GM12892 (cell line): ENCODE measurements at regions not wholly inside any gene's neighbourhood (a gene's known extent, or its start where the extent isn't known, plus 50 kb on each side); places are given as distances from the start of the nearest gene placed in this dataset.
"Not testable (repeated sequence)": the region's sequence is repeated elsewhere in the genome, so short reads cannot be mapped to it uniquely, and the experiment has no call there.

ENCODE experiments used
- DNase-seq: peaks from one replicate; pipeline ENCODE4 v3.0.0; 2011; ENCODE audit not compliant: insufficient read length
- FAIRE-seq: peaks from 2 replicates; lab custom pipeline; 2011; peaks lifted over from hg19 to GRCh38; lab: Jason Lieb, UNC
- POLR2A ChIP-seq: IDR thresholded peaks from 2 replicates; pipeline ENCODE4 v1.6.1; 2011; ENCODE audit warnings: low read depth, low read length, control low read depth
- POLR2AphosphoS5 ChIP-seq: IDR thresholded peaks from 2 replicates; pipeline ENCODE4 v1.6.1; 2011; ENCODE audit warnings: low read depth, low read length, control low read depth
- TAF1 ChIP-seq: IDR thresholded peaks from 2 replicates; pipeline ENCODE4 v1.6.1; 2011; ENCODE audit warnings: low read depth, mild to moderate bottlenecking, control low read depth, low read length, borderline replicate concordance

DNA sequence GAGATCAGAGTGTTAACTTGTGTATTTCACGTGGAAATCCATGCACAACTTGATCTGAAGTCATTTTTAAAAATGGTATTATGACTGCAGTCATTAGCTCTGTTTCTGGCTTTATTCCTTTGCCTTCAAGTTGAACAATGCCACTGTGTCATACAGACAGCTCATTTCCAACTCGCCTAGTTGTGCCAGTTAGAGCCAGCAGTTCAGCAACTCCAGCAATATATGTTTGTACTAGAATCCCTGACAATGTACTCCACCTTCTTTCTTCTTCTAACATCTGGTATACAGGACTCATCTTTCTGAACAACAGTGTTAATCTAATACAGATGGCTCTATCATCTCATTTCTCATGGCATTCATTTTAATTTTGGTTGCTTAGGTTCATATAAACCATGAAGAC is 418.3 kb upstream of the POU3F2 start:
- FAIRE-seq (no peak), DNase-seq (no peak)
- no peak for TF ChIP-seq POLR2A
- no peak for TF ChIP-seq POLR2AphosphoS5
- no peak for TF ChIP-seq TAF1

DNA sequence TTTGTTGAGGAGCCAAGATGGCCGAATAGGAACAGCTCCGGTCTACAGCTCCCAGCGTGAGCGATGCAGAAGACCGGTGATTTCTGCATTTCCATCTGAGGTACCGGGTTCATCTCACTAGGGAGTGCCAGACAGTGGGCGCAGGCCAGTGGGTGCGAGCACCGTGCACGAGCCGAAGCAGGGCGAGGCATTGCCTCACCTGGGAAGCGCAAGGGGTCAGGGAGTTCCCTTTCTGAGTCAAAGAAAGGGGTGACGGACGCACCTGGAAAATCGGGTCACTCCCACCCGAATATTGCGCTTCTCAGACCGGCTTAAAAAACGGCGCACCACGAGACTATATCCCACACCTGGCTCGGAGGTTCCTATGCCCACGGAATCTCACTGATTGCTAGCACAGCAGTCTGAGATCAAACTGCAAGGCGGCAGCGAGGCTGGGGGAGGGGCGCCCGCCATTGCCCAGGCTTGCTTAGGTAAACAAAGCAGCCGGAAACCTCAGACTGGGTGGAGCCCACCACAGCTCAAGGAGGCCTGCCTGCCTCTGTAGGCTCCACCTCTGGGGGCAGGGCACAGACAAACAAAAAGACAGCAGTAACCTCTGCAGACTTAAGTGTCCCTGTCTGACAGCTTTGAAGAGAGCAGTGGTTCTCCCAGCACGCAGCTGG is 417.7 kb upstream of the POU3F2 start:
- DNase-seq, FAIRE-seq: not testable (repeated sequence)

DNA sequence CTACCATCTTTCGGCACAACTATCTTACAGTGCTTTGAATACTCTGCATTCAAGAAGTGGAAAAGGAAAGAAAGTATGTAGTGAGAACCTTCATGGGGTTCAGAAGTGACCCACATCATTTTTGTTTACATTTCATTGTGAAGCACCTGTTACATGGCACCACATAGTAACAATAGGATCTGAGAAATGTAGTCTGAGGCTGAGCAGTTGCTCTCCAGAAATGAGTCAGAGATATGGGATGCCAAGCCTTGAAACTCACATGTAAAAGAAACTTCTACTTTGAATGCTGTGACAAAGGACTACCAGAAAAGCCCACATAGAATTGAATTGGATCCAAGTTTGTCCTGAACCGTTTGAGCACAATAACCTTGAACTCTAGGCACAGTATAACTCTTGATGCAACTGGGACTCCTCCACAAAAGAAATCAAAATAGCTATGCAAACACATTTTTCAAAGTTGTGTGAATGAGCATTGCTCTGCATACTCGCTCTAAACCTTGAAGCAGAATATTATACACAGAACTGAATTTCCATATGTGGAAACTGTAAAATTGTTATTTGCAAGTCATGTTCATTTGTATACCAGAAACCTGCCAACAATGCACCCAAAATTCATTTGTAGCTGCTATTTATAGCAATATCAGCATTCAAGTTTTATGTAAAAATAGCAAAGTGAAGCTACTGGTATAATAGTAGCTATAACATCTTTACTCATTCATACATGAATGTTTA is 400.9 kb upstream of the POU3F2 start:
- no peak for DNase-seq
- FAIRE-seq = no peak
- TF ChIP-seq POLR2A (no peak), POLR2AphosphoS5 (no peak), TAF1 (no peak)

DNA sequence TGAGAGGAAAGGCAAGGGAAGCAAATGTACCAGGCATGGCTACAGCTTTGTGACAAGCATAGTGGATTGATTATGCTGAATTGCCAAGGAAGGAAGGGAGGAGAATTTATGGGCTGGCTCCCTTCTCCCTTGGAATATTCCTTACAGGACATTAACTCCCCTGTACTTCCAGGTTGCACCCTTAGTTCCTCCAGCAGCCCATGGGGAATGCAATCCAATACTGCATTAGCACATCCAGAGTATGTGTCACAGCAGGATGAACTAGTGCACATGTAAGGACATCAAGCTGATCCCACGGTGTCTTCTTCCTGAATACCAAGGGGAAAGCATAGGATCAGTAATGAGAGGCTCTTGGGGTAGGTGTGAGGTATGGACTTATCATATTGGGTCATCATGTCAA is 390.7 kb upstream of the POU3F2 start:
- TF ChIP-seq TAF1 (no peak), POLR2A (no peak), POLR2AphosphoS5 (no peak)
- no peak for FAIRE-seq
- no peak for DNase-seq

DNA sequence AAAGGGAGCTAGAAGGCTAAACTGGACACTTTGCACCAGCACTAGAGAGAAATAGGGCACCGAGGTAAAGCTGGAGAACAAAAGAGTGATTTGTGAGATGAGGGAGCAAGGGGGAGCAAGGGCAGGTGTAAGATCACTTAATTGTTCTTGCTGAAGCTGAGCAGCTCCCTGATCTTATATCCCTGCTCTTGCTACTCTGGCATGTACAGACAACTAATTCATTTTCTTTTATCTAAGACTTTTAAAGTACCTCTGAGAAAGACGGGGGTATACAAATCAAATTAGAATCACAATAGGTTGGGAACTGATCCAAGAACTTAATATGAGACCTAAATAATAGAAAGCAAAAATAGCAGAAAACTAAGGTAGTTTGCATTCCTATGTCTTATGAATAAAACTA is 381.7 kb upstream of the POU3F2 start:
- TF ChIP-seq TAF1 (no peak), POLR2A (no peak), POLR2AphosphoS5 (no peak)
- FAIRE-seq (no peak), DNase-seq (no peak)

DNA sequence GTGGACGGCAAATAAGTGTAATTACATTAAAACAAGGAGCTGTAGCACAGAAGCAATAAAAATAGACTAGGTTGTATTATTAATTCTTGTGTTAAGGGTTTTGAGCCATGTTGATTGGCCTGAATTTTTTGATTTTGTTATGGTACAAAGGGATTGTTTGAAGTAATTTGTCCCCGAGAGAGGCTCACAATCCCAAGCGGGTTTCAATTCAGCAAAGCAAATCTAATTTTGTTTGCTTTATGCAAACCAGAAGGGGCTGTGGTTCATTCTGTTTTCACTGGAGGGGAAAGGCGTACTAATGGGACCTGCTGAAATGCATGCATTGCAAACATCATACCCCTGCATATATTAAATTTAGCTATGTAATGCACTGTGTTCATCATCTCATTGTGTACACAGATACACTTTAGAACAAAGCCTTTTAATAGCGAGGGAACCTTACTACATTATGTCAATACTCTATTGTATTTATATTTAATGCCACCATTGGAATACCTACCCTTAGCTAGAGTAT is 379.5 kb upstream of the POU3F2 start:
- no peak for FAIRE-seq
- DNase-seq = no peak
- no peak for TF ChIP-seq POLR2A
- TF ChIP-seq POLR2AphosphoS5 = no peak
- TF ChIP-seq TAF1 = no peak

DNA sequence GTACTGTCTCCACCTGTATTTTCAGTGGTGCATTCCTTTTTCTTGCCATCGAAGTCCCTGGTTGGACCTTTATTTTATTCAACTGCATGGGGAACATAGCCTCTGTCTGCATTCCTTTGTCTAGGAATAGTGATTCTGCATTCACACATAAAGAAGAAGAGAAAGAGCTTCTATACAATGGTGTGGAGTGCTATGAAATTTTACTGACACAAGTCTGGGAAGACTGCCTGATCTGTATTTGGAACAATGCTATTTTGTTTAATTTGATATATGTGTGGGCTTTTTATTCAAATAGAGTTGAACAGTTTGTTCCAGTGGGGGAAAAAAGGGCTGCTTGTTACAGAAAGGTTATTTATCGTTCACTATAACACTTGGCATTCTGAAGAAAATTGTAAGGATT is 375.7 kb upstream of the POU3F2 start:
- FAIRE-seq (no peak), DNase-seq (no peak)

DNA sequence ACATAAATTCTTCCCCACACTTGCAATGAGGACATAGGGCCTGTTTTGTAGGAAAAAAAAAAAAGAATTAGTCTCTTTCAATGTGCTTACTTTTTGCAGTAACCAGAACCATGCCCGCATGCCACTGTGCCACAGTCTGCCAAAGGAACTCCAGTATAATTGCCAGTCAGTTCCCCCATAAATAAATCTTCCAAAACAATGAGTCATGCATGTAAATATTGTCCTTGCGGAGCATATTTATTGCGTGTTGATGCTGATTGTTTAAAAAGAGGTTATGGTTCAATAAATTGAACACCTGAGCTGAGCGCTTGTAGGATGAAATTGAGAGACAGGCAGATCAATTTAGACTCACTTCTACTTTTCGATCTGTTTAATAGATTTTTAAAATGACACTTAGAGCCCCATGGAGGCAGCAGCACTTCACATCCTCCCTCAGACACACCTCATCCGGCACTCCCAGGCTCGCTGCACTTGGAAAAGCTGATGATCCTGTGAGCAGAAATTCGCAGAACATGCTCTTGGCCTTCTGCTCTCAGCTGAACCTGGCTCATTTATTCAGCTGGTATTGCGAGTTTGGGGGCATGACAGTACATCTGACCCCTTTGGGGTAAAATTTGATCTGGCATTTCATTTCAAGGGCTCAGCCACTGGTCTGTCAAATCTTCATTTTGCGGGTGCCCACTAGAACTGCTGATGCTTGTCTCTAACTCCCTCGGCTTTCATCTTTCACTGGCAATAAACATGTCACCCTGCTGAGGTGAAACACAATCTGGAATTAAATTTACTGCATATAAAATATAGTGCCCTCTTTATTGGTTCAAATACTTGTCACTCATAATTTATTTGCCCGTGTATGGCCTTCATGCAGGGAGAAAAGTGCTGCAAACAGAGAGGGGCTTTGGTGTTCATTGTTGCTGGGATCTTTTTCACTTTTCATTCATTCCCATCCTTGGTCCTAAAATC is 371.1 kb upstream of the POU3F2 start:
- DNase-seq = no peak
- TF ChIP-seq TAF1 = no peak
- no peak for TF ChIP-seq POLR2A
- TF ChIP-seq POLR2AphosphoS5 = no peak
- no peak for FAIRE-seq

More for the DNA sequence above, 375.7 kb upstream of the POU3F2 start:
- TF ChIP-seq TAF1 = no peak
- TF ChIP-seq POLR2AphosphoS5 = no peak
- no peak for TF ChIP-seq POLR2A

DNA sequence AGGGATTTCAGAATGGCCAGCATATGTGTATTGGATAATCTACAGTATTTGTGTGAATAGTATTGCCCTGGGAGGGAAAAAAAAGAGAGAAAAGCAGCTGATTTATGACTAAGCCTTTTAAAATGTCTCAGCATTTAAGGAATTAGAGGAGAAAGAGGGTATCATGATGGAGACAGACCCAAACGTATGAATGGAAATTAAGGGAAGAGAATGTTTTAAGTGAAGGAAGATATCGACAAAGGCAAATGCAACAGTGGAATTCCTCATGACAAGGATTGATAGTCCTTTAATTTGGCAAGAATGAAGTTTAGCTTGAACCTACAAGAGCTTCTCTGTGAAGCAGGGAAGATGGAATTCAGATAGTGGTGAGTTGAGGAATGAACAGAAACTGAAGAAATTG is 367.3 kb upstream of the POU3F2 start:
- no peak for FAIRE-seq
- DNase-seq = no peak
- TF ChIP-seq TAF1 = no peak
- TF ChIP-seq POLR2AphosphoS5 = no peak
- no peak for TF ChIP-seq POLR2A

DNA sequence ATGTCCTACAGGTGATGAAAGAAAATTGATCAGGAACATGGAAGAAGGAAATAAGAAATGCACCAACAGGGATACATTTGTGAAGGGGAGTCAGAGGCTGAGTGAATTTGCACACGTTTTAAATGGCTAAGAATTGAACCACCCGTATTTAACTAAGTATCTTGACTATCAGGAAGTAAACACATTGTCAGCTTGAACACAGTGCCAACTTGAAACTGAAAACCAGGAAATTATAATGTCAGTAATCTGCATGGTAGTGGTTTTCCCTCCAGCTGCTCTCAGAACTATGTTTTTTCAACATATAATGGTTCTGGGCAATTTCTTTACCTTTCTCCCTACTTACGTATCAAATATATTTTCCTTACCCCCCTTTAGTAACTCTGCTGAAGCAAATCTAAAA is 366.5 kb upstream of the POU3F2 start:
- TF ChIP-seq TAF1 = no peak
- no peak for TF ChIP-seq POLR2A
- TF ChIP-seq POLR2AphosphoS5 = no peak
- no peak for DNase-seq

DNA sequence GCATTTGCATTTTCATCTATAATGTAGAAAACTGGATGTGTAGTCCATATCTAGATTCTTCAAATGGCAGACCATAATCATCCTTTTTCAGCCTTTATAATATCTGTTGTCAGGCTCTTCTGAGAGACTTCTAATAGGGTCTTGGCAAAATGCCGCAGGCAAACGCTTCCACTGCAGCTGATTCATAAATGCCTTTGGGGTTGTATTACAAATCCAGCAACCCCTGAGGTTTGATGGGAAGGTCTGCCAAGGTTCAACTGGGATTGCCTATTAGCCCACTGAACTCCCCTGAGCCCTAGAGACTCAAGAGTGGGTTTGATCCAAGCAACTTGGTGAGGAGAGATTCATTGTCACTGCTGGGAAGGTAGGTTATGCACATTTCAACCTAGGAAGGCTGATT is 365.2 kb upstream of the POU3F2 start:
- TF ChIP-seq TAF1 (no peak), POLR2A (no peak), POLR2AphosphoS5 (no peak)
- FAIRE-seq (no peak), DNase-seq (no peak)

More for the DNA sequence above, 366.5 kb upstream of the POU3F2 start:
- FAIRE-seq = no peak

DNA sequence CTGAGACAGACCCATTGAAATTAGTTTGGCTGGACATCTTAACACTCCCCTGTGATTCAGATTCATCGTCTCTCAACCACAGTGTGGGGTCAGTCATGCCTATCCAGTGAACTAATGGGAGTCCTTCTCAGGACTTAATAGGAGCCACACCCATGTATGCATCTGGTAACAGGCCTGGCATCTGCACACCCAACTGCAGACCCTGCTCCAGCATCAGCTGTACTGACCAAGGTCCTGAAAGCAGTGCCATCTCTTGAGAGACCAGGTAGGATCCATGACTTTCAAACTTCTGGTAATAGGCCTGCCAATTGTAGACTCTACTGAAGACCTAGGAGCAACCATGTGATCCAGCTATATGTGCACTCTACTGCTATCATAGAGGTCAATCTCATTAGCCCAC is 363.6 kb upstream of the POU3F2 start:
- TF ChIP-seq POLR2A (no peak), POLR2AphosphoS5 (no peak), TAF1 (no peak)
- no peak for DNase-seq
- no peak for FAIRE-seq
